WERI-Rb-1 (cell line): ENCODE measurements at regions not wholly inside any gene's neighbourhood (a gene's known extent, or its start where the extent isn't known, plus 50 kb on each side); places are given as distances from the start of the nearest gene placed in this dataset.

Source experiments
- DNase-seq: peaks from one replicate; pipeline ENCODE4 v3.0.0-alpha.2; 2020
- H3K27ac ChIP-seq: fragments of 250-450 bp; sonication (Bioruptor Pico); 2 replicates; pipeline ENCODE4 v1.5.1; 2020; ENCODE audit warnings: mild to moderate bottlenecking, moderate library complexity
- H3K27me3 ChIP-seq: fragments of 250-450 bp; sonication (Bioruptor Pico); 2 replicates; pipeline ENCODE4 v1.5.1; 2021; ENCODE audit warnings: mild to moderate bottlenecking, low read depth, moderate library complexity; ENCODE audit not compliant: insufficient read depth, severe bottlenecking
- H3K36me3 ChIP-seq: fragments of 250-450 bp; sonication (Bioruptor Pico); 2 replicates; pipeline ENCODE4 v1.5.1; 2020; ENCODE audit warnings: mild to moderate bottlenecking, moderate library complexity
- H3K4me3 ChIP-seq: 2 replicates; pipeline ENCODE4 v1.5.1; 2011; ENCODE audit warnings: low read depth, mild to moderate bottlenecking, control low read depth, low read length
- H3K9me3 ChIP-seq: fragments of 250-450 bp; sonication (Bioruptor Pico); 2 replicates; pipeline ENCODE4 v1.5.1; 2021; ENCODE audit warnings: mild to moderate bottlenecking, moderate library complexity; ENCODE audit not compliant: severe bottlenecking
- CTCF ChIP-seq: IDR thresholded peaks from 2 replicates; pipeline ENCODE4 v1.5.1; 2011; ENCODE audit warnings: low read depth, mild to moderate bottlenecking, control low read depth, inconsistent platforms, low read length

GRCh38 chr13:29963089-29963488, 112.7 kb upstream of the UBL3 start:
- DNase-seq = no peak
- Histone ChIP-seq H3K27me3 (no peaks in the 10 kb centered on the region), H3K4me3 (no peak overlapping the region), H3K27ac (no peak overlapping the region), H3K9me3 (no peaks in the 10 kb centered on the region), H3K36me3 (no peaks in the 10 kb centered on the region)
- TF ChIP-seq CTCF = no peak

- no peak overlapping the region for H3K27ac ChIP-seq
Observed at GRCh38 chr13:29961036-29961670, 110.7 kb upstream of the UBL3 start.

GRCh38 chr13:29959603-29960002, 109.2 kb upstream of the UBL3 start:
- no peak for DNase-seq
- H3K36me3 ChIP-seq = no peaks in the 10 kb centered on the region
- H3K27me3 ChIP-seq = no peaks in the 10 kb centered on the region
- H3K27ac ChIP-seq = no peak overlapping the region
- TF ChIP-seq CTCF = no peak
- H3K9me3 ChIP-seq = no peaks in the 10 kb centered on the region
- H3K4me3 ChIP-seq = no peak overlapping the region

More at GRCh38 chr13:29961036-29961670, 110.7 kb upstream of the UBL3 start:
- Histone ChIP-seq H3K27me3 (no peaks in the 10 kb centered on the region), H3K4me3 (no peak overlapping the region), H3K9me3 (no peaks in the 10 kb centered on the region), H3K36me3 (no peaks in the 10 kb centered on the region)
- DNase-seq = no peak
- TF ChIP-seq CTCF = no peak

- no peaks in the 10 kb centered on the region for H3K27me3 ChIP-seq
- TF ChIP-seq CTCF = no peak
- no peak overlapping the region for H3K27ac ChIP-seq
- no peak for DNase-seq
- no peak overlapping the region for H3K4me3 ChIP-seq
- H3K36me3 ChIP-seq = no peaks in the 10 kb centered on the region
- no peaks in the 10 kb centered on the region for H3K9me3 ChIP-seq
Observed at GRCh38 chr13:29959086-29959485, 108.7 kb upstream of the UBL3 start.

GRCh38 chr13:29958476-29958875, 108.1 kb upstream of the UBL3 start:
- DNase-seq = no peak
- Histone ChIP-seq H3K27me3 (no peaks in the 10 kb centered on the region), H3K36me3 (no peaks in the 10 kb centered on the region), H3K27ac (no peak overlapping the region), H3K9me3 (no peaks in the 10 kb centered on the region), H3K4me3 (no peak overlapping the region)
- TF ChIP-seq CTCF = no peak

GRCh38 chr13:29957320-29957719, 106.9 kb upstream of the UBL3 start:
- Histone ChIP-seq H3K27me3 (no peaks in the 10 kb centered on the region), H3K9me3 (no peaks in the 10 kb centered on the region), H3K27ac (no peak overlapping the region), H3K36me3 (no peaks in the 10 kb centered on the region), H3K4me3 (no peak overlapping the region)
- no peak for TF ChIP-seq CTCF
- no peak for DNase-seq
